SU-DHL-6 (cell line): ENCODE measurements at regions not wholly inside any gene's neighbourhood (a gene's known extent, or its start where the extent isn't known, plus 50 kb on each side); places are given as distances from the start of the nearest gene placed in this dataset.
"Not testable (repeated sequence)": the region's sequence is repeated elsewhere in the genome, so short reads cannot be mapped to it uniquely, and the experiment has no call there.

Experiments used
- H2AFZ ChIP-seq: fragments of 200-600 bp; sonication (generic); 2 replicates; pipeline ENCODE4 v1.6.1; 2014; ENCODE audit warnings: low read depth, mild to moderate bottlenecking, moderate library complexity, mixed read lengths, antibody characterized with exemption, low read length; ENCODE audit not compliant: severe bottlenecking
- H3F3A ChIP-seq: fragments of 200-600 bp; shearing (Covaris generic); 2 replicates; pipeline ENCODE4 v1.6.0; 2016; ENCODE audit warnings: antibody characterized with exemption, mild to moderate bottlenecking; ENCODE audit not compliant: insufficient read depth
- H3K27ac ChIP-seq: fragments of 200-600 bp; sonication (generic); 2 replicates; pipeline ENCODE4 v1.5.1; 2016; ENCODE audit warnings: low read depth, mild to moderate bottlenecking, low read length, moderate library complexity, mixed read lengths
- H3K27me3 ChIP-seq: fragments of 200-600 bp; sonication (generic), shearing (Covaris generic); 2 replicates; pipeline ENCODE4 v1.6.0; 2014; ENCODE audit warnings: mild to moderate bottlenecking, low read length
- H3K36me3 ChIP-seq: fragments of 200-600 bp; sonication (generic); 2 replicates; pipeline ENCODE4 v1.6.1; 2014; ENCODE audit warnings: mild to moderate bottlenecking, low read length, mixed read lengths
- H3K4me2 ChIP-seq: fragments of 300-600, 200-600 bp; shearing (Covaris generic), sonication (generic); 2 replicates; pipeline ENCODE4 v1.6.0; 2014; ENCODE audit warnings: low read length, low read depth, mild to moderate bottlenecking; ENCODE audit not compliant: poor library complexity, severe bottlenecking
- H3K4me3 ChIP-seq: fragments of 200-600 bp; sonication (generic); 2 replicates; pipeline ENCODE4 v1.5.1; 2014; ENCODE audit warnings: antibody characterized with exemption, low read length, mild to moderate bottlenecking, mixed read lengths; ENCODE audit not compliant: insufficient read depth, poor library complexity, severe bottlenecking
- H3K79me2 ChIP-seq: fragments of 200-600 bp; sonication (generic); 2 replicates; pipeline ENCODE4 v1.6.1; 2014; ENCODE audit warnings: mild to moderate bottlenecking, low read length, moderate library complexity; ENCODE audit not compliant: insufficient read depth
- H3K9ac ChIP-seq: fragments of 200-600 bp; sonication (generic); 2 replicates; pipeline ENCODE4 v1.7.0; 2014; ENCODE audit warnings: mild to moderate bottlenecking, low read length
- H3K9me2 ChIP-seq: fragments of 200-600 bp; sonication (generic); replicated peaks from 2 replicates; pipeline ENCODE4 v1.6.1; 2014; ENCODE audit warnings: low read length; ENCODE audit not compliant: insufficient read depth
- H3K9me3 ChIP-seq: fragments of 200-600 bp; sonication (generic); 2 replicates; pipeline ENCODE4 v1.6.1; 2014; ENCODE audit warnings: low read length, mixed read lengths; ENCODE audit not compliant: insufficient read depth
- H4K20me1 ChIP-seq: fragments of 200-600 bp; sonication (generic); 2 replicates; pipeline ENCODE4 v1.6.1; 2014; ENCODE audit warnings: low read depth, mild to moderate bottlenecking, antibody characterized with exemption, low read length, moderate library complexity, mixed read lengths
- CTCF ChIP-seq: fragments of 200-600 bp; sonication (generic); IDR thresholded peaks from one replicate; pipeline ENCODE4 v1.5.1; 2017; ENCODE audit warnings: antibody characterized with exemption, mild to moderate bottlenecking, low read length, moderate library complexity; ENCODE audit not compliant: insufficient read depth, poor library complexity, severe bottlenecking
- EZH2phosphoT487 ChIP-seq: fragments of 200-600 bp; sonication (generic), shearing (Covaris generic); conservative IDR thresholded peaks from 2 replicates; pipeline ENCODE4 v1.6.1; 2018; ENCODE audit warnings: mild to moderate bottlenecking, antibody characterized with exemption, low read length, moderate library complexity, mixed read lengths

- no peaks in the 10 kb centered on the region for H4K20me1 ChIP-seq
- H3K79me2 ChIP-seq = no peaks in the 10 kb centered on the region
- no peak overlapping the region for H3K27ac ChIP-seq
- H2AFZ ChIP-seq = no peak overlapping the region
- H3K9me3 ChIP-seq = no peaks in the 10 kb centered on the region
- H3K27me3 ChIP-seq = no peaks in the 10 kb centered on the region
- H3K9me2 ChIP-seq = no peaks in the 10 kb centered on the region
- H3F3A ChIP-seq = no peaks in the 10 kb centered on the region
- no peak overlapping the region for H3K4me2 ChIP-seq
- TF ChIP-seq CTCF (no peak), EZH2phosphoT487 (no peak)
- H3K9ac ChIP-seq = no peak overlapping the region
- no peak overlapping the region for H3K4me3 ChIP-seq
- H3K36me3 ChIP-seq = no peaks in the 10 kb centered on the region
Observed at GRCh38 chr18:70698574-70698973, 409.7 kb downstream of the SOCS6 start.

GRCh38 chr18:70693246-70693645 lies 404.4 kb downstream of the SOCS6 start:
- no peak overlapping the region for H3K9ac ChIP-seq
- no peaks in the 10 kb centered on the region for H4K20me1 ChIP-seq
- H2AFZ ChIP-seq = no peak overlapping the region
- no peak overlapping the region for H3K4me2 ChIP-seq
- no peaks in the 10 kb centered on the region for H3K9me3 ChIP-seq
- H3F3A ChIP-seq = no peaks in the 10 kb centered on the region
- no peaks in the 10 kb centered on the region for H3K9me2 ChIP-seq
- H3K36me3 ChIP-seq = no peaks in the 10 kb centered on the region
- TF ChIP-seq EZH2phosphoT487 = no peak
- TF ChIP-seq CTCF = no peak
- H3K27ac ChIP-seq = no peak overlapping the region
- H3K79me2 ChIP-seq = no peaks in the 10 kb centered on the region
- H3K4me3 ChIP-seq = no peak overlapping the region
- no peaks in the 10 kb centered on the region for H3K27me3 ChIP-seq

GRCh38 chr18:70689765-70690164 lies 400.9 kb downstream of the SOCS6 start:
- not testable (repeated sequence) for H3K9me3 ChIP-seq, H3K9me2 ChIP-seq, H3K9ac ChIP-seq, H4K20me1 ChIP-seq, H3K4me2 ChIP-seq, H2AFZ ChIP-seq, H3F3A ChIP-seq, H3K4me3 ChIP-seq, H3K36me3 ChIP-seq, H3K79me2 ChIP-seq, H3K27me3 ChIP-seq, H3K27ac ChIP-seq

- Histone ChIP-seq H2AFZ (no peak overlapping the region), H3K4me3 (no peak overlapping the region), H3K9me3 (no peaks in the 10 kb centered on the region), H3K9me2 (no peaks in the 10 kb centered on the region), H4K20me1 (no peaks in the 10 kb centered on the region), H3K4me2 (no peak overlapping the region), H3K27me3 (no peaks in the 10 kb centered on the region), H3K27ac (no peak overlapping the region), H3K36me3 (no peaks in the 10 kb centered on the region), H3F3A (no peaks in the 10 kb centered on the region), H3K9ac (no peak overlapping the region), H3K79me2 (no peaks in the 10 kb centered on the region)
- TF ChIP-seq EZH2phosphoT487 (no peak), CTCF (no peak)
Observed at GRCh38 chr18:70688286-70688685, 399.4 kb downstream of the SOCS6 start.
